ENCODE measurements at regions not wholly inside any gene's neighbourhood (a gene's known extent, or its start where the extent isn't known, plus 50 kb on each side); places are given as distances from the start of the nearest gene placed in this dataset.

DNA sequence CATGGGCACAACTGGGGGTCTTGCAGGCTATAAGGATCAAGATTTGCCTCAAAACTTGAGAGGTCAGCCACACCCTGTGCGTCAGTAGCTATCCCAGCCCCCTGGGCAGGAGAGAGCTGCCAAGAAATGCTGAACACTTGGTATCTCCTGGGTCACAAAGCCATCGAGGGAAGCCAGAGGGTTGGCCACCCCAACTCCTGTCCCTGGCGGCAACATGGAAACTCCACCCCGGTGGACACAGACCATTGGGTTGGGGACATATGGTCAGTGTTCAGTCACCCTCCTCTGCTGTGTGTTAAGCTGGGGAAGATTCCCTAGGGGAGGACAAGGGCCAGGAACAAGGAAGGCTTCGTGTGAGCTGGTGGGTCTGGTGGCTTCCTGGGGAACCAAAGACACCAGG, 140.6 kb downstream of the C5orf15 start:
- DNase-seq: no peak

DNA sequence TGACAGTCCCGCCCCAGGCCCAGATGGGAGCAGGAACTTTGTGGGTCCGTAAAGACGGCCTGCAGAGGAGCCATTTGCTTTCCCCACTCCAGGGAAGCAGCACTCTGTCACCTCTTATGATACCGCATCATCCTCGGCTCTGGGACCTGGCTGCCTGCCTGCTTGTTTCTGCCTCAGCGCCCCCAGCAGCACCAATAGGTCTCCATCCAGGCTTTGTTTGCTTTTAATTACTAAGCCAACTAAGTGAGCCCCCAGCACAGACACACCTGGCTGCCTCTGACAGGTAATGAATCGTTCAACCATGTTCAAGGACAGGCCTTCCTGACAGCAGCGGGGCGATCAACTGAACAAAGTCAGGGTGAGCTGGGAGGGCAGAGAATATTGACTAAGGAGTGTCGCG, 141.4 kb downstream of the C5orf15 start:
- DNase-seq: no peak

DNA sequence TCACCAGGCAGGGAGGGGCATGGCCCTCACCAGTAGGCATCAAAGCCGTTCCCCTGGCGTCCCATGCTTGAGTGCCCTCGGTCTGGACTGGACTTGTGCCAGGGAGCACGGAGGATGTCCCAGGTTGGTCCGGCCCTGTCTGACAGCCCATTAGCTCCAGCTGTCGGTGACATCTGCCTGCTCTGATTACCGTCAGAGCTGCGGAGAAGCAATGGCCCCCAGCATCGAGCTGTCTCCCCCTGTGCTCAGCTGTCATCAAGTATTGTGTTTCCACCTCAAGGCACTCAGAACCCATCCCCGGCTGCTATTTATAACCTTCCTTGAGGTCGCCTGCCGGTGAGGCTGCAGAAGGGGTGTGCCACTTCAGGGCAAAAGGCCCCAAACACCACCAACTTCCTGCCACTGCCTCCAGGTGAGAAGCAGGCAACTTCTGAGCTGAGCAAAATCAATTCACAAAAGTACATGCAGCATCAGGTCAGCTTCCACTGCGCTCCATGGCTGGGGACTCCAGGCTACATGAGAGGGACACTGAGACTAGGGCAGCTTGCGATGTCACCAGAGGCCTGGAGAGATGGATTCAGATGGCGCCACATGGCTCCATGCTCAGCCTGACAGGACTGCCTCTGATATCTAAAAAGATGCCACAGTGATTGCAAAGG, 142.7 kb downstream of the C5orf15 start:
- DNase-seq: no peak

DNA sequence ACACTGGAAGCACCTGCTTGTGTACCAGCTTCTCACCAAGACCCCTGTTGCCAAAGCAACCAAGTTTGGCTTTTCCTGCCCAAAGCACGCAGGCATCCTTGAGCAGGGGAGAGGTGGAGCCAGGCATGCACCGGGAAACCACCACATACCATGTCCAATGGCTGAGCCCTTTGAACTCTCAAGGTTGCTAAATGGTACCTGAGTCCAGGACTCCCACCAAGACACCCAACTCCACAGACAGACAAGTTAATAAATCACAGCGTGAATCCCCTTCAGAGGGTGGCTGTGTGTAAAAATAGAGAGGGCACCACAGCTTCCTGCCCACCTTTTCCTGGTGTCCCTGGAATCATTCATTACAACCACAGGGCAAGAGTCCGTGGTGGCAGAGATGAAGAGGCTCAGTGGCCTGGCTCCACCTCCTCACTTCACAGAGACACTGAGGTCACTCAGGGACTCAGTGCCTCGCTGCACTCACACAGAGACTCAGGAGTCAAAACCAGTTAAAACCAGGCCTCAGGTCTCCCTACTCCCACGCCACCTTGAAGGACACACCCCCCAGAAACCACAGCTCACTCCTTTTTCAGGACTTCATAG, 143.7 kb downstream of the C5orf15 start:
- DNase-seq: no peak

DNA sequence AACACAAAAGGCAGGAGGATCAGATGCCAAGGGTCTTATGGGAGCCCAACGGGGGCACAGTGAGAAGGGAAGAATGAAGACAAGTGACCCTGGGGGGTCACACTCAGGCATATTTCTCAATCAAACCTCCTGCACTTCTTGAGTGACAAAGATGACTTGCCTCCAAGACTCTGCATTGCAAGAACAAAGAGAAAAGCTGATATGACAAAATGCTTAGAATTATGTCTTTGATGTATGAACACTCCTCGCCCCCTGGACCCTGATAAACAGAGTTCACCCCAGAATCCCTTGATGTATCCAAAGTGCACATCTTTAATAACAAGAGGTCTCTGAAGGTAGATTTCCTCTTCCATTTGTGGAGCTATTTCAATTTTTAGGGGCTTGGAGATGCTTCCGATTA, 146.5 kb downstream of the C5orf15 start:
- DNase-seq: no peak

DNA sequence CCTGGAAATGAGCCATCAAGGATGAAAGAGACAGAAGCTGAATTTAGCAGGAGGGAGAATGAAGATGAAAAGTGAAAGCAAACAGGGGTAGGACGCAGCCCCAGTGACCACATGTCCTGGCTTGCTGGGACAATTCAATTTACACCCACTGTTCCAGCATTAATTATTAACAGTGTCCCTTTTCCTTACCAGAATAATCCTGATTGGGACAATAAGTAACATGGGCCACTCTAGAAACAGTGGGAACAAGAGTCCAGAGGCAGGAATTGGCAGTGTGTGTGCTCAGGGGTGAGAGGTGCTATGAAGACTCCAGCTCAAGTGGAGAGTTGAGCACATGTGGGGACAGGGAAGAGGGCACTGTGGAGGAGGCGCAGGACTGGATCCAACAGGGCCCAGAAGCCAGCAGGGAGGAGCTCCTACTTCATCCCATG, 147.1 kb downstream of the C5orf15 start:
- DNase-seq: no peak

DNA sequence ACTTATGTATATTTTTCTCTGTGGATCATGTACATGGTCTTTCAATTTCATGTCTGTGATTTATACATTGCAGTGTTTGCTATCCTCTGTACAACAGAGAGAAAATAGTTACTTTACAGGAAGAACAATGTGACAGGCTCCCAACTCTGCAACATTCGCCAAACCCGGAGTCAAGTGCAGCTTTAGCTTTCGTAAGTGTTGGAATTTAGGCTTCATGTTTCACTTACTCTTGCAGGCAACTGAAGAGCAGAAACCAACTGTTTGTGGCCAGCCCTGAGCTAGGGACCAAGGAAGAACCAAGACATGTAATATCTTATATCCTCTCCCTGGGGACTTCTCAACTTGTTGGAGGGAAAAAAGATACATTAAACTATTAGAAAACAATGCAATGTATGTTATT, 147.9 kb downstream of the C5orf15 start:
- no peak for DNase-seq

DNA sequence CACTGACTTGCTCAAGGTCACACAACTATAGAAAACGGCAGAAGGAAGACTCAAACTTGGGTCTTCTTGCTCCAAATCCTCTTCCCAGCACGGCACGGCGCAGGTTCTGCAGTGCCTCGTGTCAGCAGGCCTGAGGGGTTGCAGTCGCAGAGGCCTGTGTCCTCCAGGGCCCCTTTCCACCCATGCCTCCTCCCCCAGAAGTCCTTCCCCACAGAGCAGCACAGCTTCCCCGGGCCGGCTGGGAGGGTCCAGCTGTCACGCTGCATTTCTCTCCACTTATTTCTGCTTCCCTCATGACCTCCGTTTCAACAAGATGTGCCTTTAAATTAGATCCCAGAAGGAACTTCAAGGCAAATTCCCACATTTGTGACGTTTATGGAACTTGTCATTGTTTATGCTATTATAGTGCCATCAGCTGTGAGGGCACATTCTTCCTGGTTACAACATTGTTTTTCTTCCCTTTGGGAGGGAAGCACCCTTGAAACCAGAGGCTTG, 148.4 kb downstream of the C5orf15 start:
- DNase-seq: no peak

DNA sequence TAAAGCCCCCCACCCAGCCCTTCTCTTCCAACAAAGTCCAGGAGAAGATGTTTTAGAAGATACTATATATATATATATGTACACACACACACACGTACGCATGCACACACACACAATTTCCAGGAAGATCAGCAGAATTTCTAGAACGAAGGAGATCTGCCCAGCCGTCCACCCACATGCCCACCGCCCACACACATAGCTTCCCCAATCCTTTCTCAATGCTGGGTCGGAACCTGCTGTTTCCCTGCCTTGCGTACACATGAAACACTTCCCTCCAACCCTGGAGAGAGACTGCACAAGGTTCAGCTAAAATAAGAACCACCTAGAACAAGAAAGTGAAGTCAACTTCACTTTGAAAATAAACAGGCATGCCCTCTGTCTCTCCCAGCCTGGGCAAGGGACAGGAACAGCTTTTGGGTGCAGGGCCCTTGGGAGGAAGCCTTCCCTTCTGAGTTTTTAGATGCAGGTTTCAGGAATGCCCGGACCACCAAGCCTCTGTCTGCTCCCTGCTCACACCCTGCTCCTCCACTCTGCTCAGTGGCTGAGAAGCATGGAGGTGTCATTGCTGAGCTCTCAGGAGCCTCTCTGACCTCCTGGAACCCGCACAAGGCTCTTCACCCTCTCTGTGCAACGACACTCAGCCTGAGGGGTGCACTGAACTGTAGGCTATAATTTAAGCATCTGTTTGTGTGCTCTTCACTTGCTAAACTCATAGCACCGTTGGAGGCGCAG, 149.4 kb downstream of the C5orf15 start:
- DNase-seq: no peak

DNA sequence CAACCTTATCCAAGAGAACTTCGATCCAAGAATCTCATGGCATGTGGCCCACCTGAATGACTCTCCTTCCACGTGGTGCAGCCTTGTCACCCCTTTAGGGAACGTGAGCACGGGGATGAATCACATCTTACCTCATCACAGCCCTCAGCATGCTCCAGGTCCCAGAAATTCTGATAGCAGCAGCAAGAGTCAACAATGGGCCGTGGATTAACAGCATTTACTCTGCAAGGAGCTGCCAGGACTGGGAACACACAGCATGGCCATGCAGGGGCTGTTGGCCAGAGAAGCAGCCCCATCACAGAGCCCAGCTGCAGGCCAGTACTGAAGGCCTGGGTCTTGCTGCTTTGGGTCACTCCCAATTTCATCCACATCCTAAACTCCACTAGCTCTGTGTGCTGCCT, 150.4 kb downstream of the C5orf15 start:
- DNase-seq: no peak

DNA sequence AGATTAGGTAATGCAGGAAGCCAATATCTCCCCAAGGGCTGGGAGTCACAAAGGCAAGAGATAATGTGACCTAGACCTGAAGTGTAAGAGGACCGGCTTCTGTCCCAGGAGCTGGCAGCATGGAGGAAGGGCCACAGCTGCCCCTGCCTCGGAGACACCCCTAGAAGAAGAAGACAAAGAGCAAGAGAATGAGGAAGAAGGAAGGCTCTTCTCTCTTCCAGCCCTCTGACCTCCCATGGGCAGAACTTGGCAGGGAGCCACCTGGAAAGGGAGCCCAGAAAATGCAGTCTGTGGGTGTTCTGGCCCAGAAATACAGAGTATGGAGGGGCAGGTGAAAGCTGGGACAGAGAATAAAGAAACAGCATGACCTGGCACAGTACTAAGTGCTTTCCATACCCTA, 151.0 kb downstream of the C5orf15 start:
- DNase-seq: no peak

DNA sequence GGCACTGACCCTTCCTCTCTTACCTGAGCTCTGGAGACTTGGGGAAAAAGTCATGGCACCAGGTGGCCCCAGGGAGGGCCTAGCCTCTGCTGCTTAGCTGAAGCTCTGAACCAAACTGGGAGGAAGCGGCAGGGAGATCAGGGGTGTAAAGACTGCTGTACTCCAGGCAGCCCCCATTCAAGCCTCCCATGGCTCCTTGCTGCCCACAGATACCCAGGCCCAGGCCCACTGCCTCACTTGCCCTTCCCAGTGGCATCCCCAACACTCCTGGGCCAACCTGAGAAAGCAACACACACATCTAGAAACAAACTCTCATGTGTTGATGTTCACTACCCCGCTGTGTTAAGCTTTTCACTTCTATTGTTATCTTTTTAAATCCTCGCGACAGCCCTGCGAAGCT, 151.6 kb downstream of the C5orf15 start:
- DNase-seq: no peak

DNA sequence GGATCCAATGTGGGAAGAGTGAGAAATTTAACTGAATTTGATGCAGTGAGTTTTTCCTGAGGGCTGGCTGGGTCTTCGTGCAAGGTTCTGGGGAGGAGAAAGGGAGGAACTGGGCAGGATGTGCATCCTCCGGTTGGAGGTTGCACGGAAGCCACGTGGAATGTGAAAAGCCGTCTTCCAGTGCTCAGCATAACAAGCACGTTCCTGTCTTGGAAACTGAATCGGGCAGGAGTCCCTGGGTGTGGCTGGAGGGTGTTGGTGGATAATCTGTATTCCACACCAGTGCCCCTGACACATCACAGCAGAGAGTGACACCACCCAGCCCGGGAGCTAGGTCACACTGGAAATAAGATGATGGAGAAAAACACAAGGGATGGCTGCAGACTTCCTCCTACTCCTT, 154.3 kb downstream of the C5orf15 start:
- no peak for DNase-seq

DNA sequence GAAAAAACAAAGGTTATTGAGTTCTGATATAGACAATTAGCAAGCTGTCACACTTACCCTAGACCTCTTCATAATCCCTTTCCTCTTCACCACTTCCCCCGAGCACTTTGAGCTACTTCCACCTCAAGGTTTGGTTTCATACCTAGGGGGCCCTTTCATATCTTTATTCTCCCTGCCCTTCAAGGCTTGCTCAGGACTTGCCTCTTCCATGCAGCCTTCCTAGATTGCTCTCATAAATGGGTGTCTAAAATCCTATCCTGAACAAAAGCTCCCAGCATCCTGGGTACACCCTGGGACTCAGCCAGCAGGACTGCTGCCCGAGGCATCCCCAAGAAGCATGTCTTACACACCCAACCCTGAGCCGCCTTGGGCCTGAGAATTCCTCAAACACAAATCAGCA, 157.3 kb downstream of the C5orf15 start:
- DNase-seq: no peak

DNA sequence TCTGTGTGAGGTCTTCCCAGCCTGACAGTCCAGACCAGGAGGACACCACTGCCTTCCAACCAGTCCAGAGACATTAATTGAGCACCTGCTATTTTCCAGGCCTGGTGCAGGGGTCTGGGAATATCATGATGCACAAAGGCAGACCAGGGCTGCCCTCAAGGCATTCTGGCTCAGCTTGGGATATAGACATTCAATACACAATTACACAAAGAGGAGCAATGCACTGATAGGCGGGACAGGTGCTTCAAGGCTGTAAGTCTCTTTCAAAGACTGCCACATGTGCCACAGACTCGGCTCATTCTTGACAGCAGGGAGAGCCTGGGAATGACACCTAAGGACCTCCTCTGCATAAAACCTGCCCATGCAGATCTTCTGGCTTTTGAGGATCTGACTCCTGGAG, 158.6 kb downstream of the C5orf15 start:
- DNase-seq: no peak

DNA sequence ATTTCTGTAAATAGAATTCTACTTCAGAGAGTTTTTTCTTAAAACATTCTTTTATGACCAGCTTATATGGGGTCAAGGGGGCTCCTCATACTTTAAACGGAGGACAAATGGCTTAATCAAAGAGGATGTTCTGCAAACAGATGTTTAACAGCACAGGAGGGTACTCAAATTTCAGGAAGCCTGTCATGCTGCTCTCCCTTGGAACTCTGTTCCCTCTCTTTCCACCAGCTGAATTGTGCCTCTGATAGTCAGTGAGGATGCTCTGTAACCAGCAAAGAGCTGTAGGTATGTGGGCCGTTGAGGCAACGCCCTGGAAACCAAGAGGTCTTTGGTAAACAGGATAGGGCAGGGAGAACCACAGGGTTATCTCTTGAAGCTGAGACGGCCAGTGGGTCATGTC, 161.1 kb downstream of the C5orf15 start:
- no peak for DNase-seq

DNA sequence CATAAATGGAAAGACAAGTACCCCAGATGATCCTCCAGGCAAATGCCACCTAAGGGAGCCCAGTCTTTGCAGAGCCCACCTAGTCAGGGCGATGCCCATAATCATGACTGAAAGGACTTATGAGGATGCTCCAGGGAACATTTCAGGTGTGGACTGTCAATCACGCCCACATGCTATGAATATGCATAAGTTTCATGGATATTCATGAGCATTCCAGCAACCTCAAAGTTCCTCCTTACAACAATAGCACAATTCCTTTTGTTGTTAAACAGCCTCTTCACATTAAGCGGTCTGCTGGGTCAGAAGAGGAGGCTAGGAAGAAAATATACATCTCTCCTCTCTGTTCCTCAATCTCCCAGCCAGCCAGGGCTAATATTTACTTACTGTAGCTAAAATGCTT, 161.6 kb downstream of the C5orf15 start:
- no peak for DNase-seq

DNA sequence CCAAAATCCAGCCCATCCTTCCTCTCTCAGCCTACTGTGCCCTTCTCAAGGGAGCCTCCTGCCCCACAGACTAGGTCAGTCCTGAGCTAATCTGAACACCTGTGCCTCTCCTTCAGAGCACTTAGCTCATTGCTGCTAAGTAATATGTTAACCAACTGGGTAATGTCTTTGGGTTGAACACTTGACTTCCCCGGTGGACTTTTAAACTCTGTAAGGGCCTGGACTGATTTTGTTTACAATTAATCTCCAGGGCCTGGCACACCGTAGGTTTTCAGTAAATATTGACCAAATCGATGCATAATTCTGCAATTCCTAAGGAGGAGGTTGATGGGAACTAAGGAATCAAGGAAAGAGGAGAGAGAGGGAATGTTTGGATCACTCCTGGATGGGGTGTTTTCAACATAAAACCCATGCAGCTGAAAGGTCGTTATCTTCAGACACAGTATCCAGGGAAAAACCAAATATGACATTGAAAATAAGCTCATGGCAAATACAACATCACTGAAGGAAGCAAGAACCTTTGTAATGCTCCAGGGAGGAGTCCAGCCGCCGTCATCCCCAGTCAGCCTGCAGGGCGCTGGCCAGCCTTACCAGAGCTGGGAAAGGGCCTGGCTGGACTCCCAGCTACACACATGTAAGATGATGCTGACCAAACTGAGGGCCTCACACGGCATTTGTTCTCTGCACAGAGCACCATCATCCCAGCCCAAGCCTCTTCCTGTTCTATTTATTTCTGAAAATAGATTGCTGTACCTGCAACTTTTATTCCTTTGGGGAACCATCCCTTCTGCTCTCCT, 166.3 kb downstream of the C5orf15 start:
- DNase-seq: peak; percentile 60

DNA sequence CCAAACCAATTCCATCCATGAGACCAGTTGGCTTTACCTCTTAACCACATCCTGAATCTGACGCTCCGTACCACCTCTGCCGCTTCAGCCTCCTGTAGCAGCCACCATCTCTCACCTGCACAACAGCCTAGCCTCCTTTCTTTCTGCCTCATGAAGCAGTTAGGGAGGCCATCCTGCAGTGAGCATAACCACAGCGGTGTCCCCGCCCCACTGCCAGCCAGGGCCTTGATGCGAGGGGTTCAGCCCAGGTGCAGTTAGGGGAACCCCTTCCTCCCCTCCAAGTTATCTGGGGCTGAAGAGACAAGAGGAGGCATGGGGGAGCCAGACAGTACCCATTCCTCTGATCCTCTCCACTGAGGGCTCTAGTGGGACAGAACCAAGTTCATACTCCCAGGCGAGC, 167.0 kb downstream of the C5orf15 start:
- DNase-seq: no peak

DNA sequence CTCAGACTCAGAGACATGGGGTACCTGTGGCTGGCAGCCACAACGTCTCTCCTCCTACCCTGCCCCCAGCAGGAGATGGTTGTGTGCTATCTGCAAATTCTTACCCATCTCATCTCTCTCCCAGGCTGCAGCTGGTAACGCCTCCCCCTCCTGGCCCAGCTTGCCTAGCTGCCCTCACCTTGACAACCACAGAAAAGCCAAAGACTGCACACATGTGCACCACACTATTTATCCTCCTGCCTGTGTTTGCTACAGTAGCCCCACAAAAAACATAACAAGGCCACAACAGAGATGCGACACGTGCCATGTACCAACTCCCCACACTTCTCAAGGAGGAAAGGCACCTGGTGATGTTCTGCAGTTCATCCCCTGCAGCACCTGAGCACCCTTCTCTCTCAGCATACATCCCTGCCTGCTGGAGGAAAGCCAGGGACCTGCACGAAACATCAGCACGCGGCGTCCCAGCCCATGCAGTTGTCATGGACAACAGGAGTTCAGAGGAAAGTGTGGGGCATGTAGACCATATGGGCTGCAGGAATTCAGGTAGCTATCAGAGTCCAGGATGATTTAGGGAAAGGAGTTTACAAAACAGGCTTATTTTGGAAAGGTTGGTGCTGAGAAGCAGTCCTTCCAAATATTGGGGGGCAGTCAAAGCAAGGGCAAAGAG, 168.7 kb downstream of the C5orf15 start:
- no peak for DNase-seq

DNA sequence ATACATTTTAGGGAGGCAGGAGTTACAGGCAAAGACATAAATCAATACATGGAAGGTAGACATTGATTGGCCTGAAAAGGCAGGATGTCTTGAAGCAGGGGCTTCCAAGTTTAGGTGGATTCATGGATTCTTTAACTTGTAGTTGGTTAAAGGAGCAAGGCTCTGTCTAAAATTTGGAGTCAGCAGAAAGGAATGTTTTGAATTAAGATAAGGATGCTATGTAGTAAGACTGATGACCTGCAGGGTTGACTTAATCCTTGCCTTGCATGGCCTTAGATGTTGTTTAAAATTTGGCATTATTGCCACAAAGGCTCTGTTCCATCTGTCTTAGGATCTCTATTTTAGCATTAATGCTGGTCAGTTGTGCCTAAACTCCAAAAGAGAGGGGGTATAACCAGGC, 171.3 kb downstream of the C5orf15 start:
- no peak for DNase-seq

DNA sequence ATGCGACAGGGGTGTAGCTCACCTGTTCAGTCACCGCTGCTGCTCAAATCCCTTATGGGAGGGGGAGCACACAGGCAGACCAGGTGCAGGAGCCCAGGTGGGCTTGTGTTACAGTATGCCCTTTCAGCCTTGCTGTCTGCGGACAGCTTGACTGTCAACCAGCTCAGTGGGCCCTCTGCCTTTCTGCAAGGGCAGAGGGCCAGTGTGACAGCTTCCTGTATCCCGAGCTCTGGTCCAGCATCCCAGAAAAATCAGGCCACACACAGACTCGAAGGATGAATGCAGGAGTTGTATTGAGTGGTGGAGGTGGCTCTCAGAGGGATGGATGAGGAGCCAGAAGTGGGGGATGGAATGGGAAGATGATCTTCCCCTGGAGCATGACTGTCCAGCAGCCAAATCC, 172.2 kb downstream of the C5orf15 start:
- no peak for DNase-seq
